K562 (cell line): ENCODE measurements at regions not wholly inside any gene's neighbourhood (a gene's known extent, or its start where the extent isn't known, plus 50 kb on each side); places are given as distances from the start of the nearest gene placed in this dataset.

Experiments used
- ATAC-seq: fragments of 200-7000 bp; cut with Tn5 transposase; 3 replicates; pipeline ENCODE4 v1.9.1; 2020; ENCODE audit warnings: moderate library complexity
- BruUV-seq: library from RNA; stranded (reverse); fragments of 400-500 nt; replicated peaks from 2 replicates; lab custom pipeline; 2021; lab: Mats Ljungman, UMichigan
- CTCF ChIA-PET: fragments of 300-600 bp; formaldehyde crosslinking; extraction: SDS; loops from one replicate; lab custom pipeline; 2021; ENCODE audit warnings: low intra/inter-chr PET ratio; lab: Yijun Ruan, JAX
- POLR2A ChIA-PET: fragments of 300-600, 350-650 bp; sonication (Branson Sonifier 250); formaldehyde crosslinking; extraction: SDS; loops from one replicate; lab custom pipeline; 2021; ENCODE audit warnings: antibody characterized with exemption, inconsistent platforms; lab: Yijun Ruan, JAX
- DNase-seq, 4 experiments: peaks; one replicate each; pipeline versions ENCODE4 v3.0.0 to v3.0.0-alpha.2; 2011 to 2018; ENCODE audit warnings: low spot score in 3 of 4, mixed read lengths in 3 of 4; ENCODE audit errors: extremely low read depth in 1 of 4
- FAIRE-seq: peaks from 2 replicates; lab custom pipeline; 2011; peaks lifted over from hg19 to GRCh38; lab: Jason Lieb, UNC
- H2AFZ ChIP-seq: 2 replicates; pipeline ENCODE4 v1.6.0; 2011; ENCODE audit warnings: low read depth, low read length, control low read depth, inconsistent platforms
- H3K27ac ChIP-seq: fragments of 200-600 bp; 3 replicates; pipeline ENCODE4 v1.8.0; 2011; ENCODE audit warnings: low read depth, mild to moderate bottlenecking, control low read depth, inconsistent platforms, low read length, moderate library complexity, mixed read lengths; ENCODE audit errors: extremely low read depth
- H3K27me3 ChIP-seq, 2 experiments: fragments of 300-600 bp in 1 of 2; 2 replicates in 1 of 2; 3 replicates in 1 of 2; pipeline versions ENCODE4 v1.6.0 to v1.8.0; 2011; ENCODE audit warnings: inconsistent platforms in 2 of 2, low read length in 2 of 2, mild to moderate bottlenecking in 1 of 2, mixed read lengths in 1 of 2, moderate library complexity in 1 of 2; ENCODE audit not compliant: control insufficient read depth in 2 of 2, insufficient read depth in 2 of 2
- H3K36me3 ChIP-seq: fragments of 300-600 bp; 3 replicates; pipeline ENCODE4 v1.8.0; 2011; ENCODE audit warnings: mild to moderate bottlenecking, low read length, inconsistent platforms; ENCODE audit not compliant: control insufficient read depth, insufficient read depth
- H3K4me1 ChIP-seq, 2 experiments: fragments of 200-600 bp in 1 of 2; replicated peaks in 1 of 2; 2 replicates in 1 of 2; 3 replicates in 1 of 2; pipeline versions ENCODE4 v1.5.1 to v1.8.0; 2011; ENCODE audit warnings: inconsistent platforms in 2 of 2, low read length in 2 of 2, mild to moderate bottlenecking in 1 of 2, mixed read lengths in 1 of 2, moderate library complexity in 1 of 2; ENCODE audit not compliant: control insufficient read depth in 2 of 2, insufficient read depth in 2 of 2
- H3K4me2 ChIP-seq: 2 replicates; pipeline ENCODE4 v1.6.1; 2011; ENCODE audit warnings: low read length, control low read depth, inconsistent platforms, mixed read lengths; ENCODE audit not compliant: insufficient read depth
- H3K4me3 ChIP-seq: fragments of 200-600 bp; sonication (generic), shearing (Covaris generic); 2 replicates; pipeline ENCODE4 v1.5.1; 2016; ENCODE audit warnings: control low read depth, inconsistent platforms
- H3K79me2 ChIP-seq: fragments of 200-600 bp; 3 replicates; pipeline ENCODE4 v1.8.0; 2011; ENCODE audit warnings: low read length, inconsistent platforms; ENCODE audit not compliant: control insufficient read depth, insufficient read depth
- H3K9ac ChIP-seq, 2 experiments: 2 replicates each; pipeline versions ENCODE4 v1.6.0 to v1.6.1; 2011; ENCODE audit warnings: low read depth in 2 of 2, low read length in 2 of 2, control low read depth in 1 of 2, inconsistent platforms in 1 of 2, mild to moderate bottlenecking in 1 of 2, mixed read lengths in 1 of 2; ENCODE audit not compliant: insufficient read depth in 1 of 2
- H3K9me1 ChIP-seq: one replicate; pipeline ENCODE4 v1.6.0; 2011; ENCODE audit warnings: inconsistent platforms, mild to moderate bottlenecking, low read length, moderate library complexity; ENCODE audit not compliant: control insufficient read depth, insufficient read depth
- H3K9me3 ChIP-seq: replicated peaks from 2 replicates; pipeline ENCODE4 v1.5.1; 2011; ENCODE audit warnings: low read depth, low read length, inconsistent platforms; ENCODE audit not compliant: control insufficient read depth, insufficient read depth
- H4K20me1 ChIP-seq: replicated peaks from 2 replicates; pipeline ENCODE4 v1.6.1; 2011; ENCODE audit warnings: low read length, inconsistent platforms, mixed read lengths; ENCODE audit not compliant: control insufficient read depth, insufficient read depth
- E4F1 ChIP-seq: fragments of 250-450 bp; sonication (Bioruptor Pico); IDR thresholded peaks from 2 replicates; pipeline ENCODE4 v1.5.0; 2021; ENCODE audit warnings: mild to moderate bottlenecking, borderline replicate concordance
- MEF2A ChIP-seq: IDR thresholded peaks from 2 replicates; pipeline ENCODE4 v1.6.1; 2011; ENCODE audit warnings: low read depth, mild to moderate bottlenecking, low read length, moderate library complexity; ENCODE audit not compliant: control insufficient read depth
- SRSF9 ChIP-seq: fragments of 200-400 bp; formaldehyde crosslinking; IDR thresholded peaks from 2 replicates; pipeline ENCODE4 v1.6.1; 2017; ENCODE audit warnings: low read depth, low read length, borderline replicate concordance
- ZNF12 ChIP-seq: sonication (generic); formaldehyde crosslinking; IDR thresholded peaks from 2 replicates; pipeline ENCODE4 v1.4.0; 2020; ENCODE audit warnings: mild to moderate bottlenecking, missing genetic modification reagents
- ZNF778 ChIP-seq: fragments of 450-650 bp; formaldehyde crosslinking; IDR thresholded peaks from 2 replicates; pipeline ENCODE4 v1.4.0; 2020; ENCODE audit warnings: mild to moderate bottlenecking, moderate library complexity
- WGBS: fragments of 100-300 bp; shearing (Covaris generic); methylation state at CpG from one replicate; pipeline ENCODE4 v1.1.6; 2016; ENCODE audit warnings: low coverage, mixed read lengths; ENCODE audit not compliant: insufficient coverage; ENCODE audit errors: missing lambda C conversion rate; 5-methylcytosine and 5-hydroxymethylcytosine counted together
- in situ Hi-C: fragments of 300-500 bp; cut with MboI; formaldehyde crosslinking; loops from 4 replicates; pipeline ENCODE4 v1.15.0; 2018; ENCODE audit warnings: inconsistent platforms, mixed read lengths
- intact Hi-C: fragments of 100-400 bp; cut with micrococcal nuclease; formaldehyde crosslinking; loops from 2 replicates; pipeline ENCODE4 v1.14.2; 2022

- Histone ChIP-seq H3K9ac (no peak overlapping the region), H3K27me3 (no peaks in the 10 kb centered on the region), H3K4me3 (no peak overlapping the region), H3K4me2 (no peak overlapping the region), H3K9me1 (no peaks in the 10 kb centered on the region), H3K4me1 (peaks cover 8 to 40% of the 10 kb centered on the region in 2 experiments), H3K9me3 (no peaks in the 10 kb centered on the region), H3K27ac (no peak overlapping the region), H3K79me2 (no peaks in the 10 kb centered on the region), H2AFZ (no peak overlapping the region), H4K20me1 (no peaks in the 10 kb centered on the region), H3K36me3 (no peaks in the 10 kb centered on the region)
- WGBS = 80% methylated on average over 1 of the region's 1 CpG
- no TSS peak for BruUV-seq
- intact Hi-C loops = no loop called here
- ChIA-PET CTCF (interaction anchor here (0.6 kb wide), 1 partner anchor 23 kb away, joined by 3 read pairs; no protein-coding TSS in a partner anchor), POLR2A (no interaction called here)
- ATAC-seq (no peak), FAIRE-seq (no peak), DNase-seq (no peak)
- TF ChIP-seq SRSF9 = no peak
- TF ChIP-seq MEF2A = no peak
- TF ChIP-seq ZNF778 (CRISPR knock-in tag) = no peak
- TF ChIP-seq E4F1 (CRISPR knock-in tag) = no peak
- peak; percentile 96 for TF ChIP-seq ZNF12
- in situ Hi-C loops = no loop called here
These were observed 51.6 kb upstream of the PRDM8 start for GRCh38 chr4:80145739-80146138.
